Endothelial cell of umbilical vein (primary cell): ENCODE measurements at regions not wholly inside any gene's neighbourhood (a gene's known extent, or its start where the extent isn't known, plus 50 kb on each side); places are given as distances from the start of the nearest gene placed in this dataset.

Experiments
- BruUV-seq: library from RNA; stranded (reverse); fragments of 400-500 nt; replicated peaks from 2 replicates; lab custom pipeline; 2021; lab: Mats Ljungman, UMichigan
- CTCF ChIA-PET: fragments of 300-600, 350-600 bp; sonication (Branson Sonifier 250); formaldehyde crosslinking; loops from one replicate; lab custom pipeline; 2021; ENCODE audit warnings: antibody characterized with exemption, inconsistent platforms; lab: Charles Lee
- POLR2A ChIA-PET: fragments of 300-600, 350-600 bp; sonication (Branson Sonifier 250); formaldehyde crosslinking; loops from one replicate; lab custom pipeline; 2021; ENCODE audit warnings: antibody characterized with exemption, inconsistent platforms; lab: Charles Lee
- DNase-seq: peaks from one replicate; pipeline ENCODE4 v3.0.0-alpha.2; 2011; ENCODE audit warnings: low read depth, low spot score
- FAIRE-seq: peaks from 2 replicates; lab custom pipeline; 2011; peaks lifted over from hg19 to GRCh38; lab: Jason Lieb, UNC
- H2AFZ ChIP-seq: 2 replicates; pipeline ENCODE4 v1.6.0; 2012; ENCODE audit warnings: low read depth, low read length, control low read depth, inconsistent platforms
- H3K27ac ChIP-seq: 2 replicates; pipeline ENCODE4 v1.5.1; 2011; ENCODE audit warnings: low read depth, mild to moderate bottlenecking, control low read depth, low read length, moderate library complexity; ENCODE audit not compliant: insufficient read depth
- H3K27me3 ChIP-seq, 2 experiments: 2 replicates each; pipeline versions ENCODE4 v1.6.0 to v1.6.1; 2011; ENCODE audit warnings: low read length in 2 of 2, mixed read lengths in 1 of 2; ENCODE audit not compliant: control insufficient read depth in 2 of 2, insufficient read depth in 2 of 2
- H3K36me3 ChIP-seq, 2 experiments: 2 replicates in 1 of 2; 3 replicates in 1 of 2; pipeline ENCODE4 v1.5.1; 2011; ENCODE audit warnings: low read length in 2 of 2, mild to moderate bottlenecking in 1 of 2, moderate library complexity in 1 of 2; ENCODE audit not compliant: control insufficient read depth in 2 of 2, insufficient read depth in 2 of 2; ENCODE audit errors: extremely low read depth in 1 of 2
- H3K4me1 ChIP-seq: 3 replicates; pipeline ENCODE4 v1.5.1; 2011; ENCODE audit warnings: mild to moderate bottlenecking, low read length; ENCODE audit not compliant: control insufficient read depth, insufficient read depth; ENCODE audit errors: extremely low read depth
- H3K4me2 ChIP-seq: 2 replicates; pipeline ENCODE4 v1.6.1; 2011; ENCODE audit warnings: low read length, control low read depth, mixed read lengths; ENCODE audit not compliant: insufficient read depth
- H3K4me3 ChIP-seq, 3 experiments: fragments of 200-600 bp in 1 of 3; sonication (generic), shearing (Covaris generic) in 1 of 3; replicated peaks in 1 of 3; 2 replicates each; pipeline ENCODE4 v1.5.1; 2011 to 2016; ENCODE audit warnings: control low read depth in 3 of 3, low read length in 3 of 3, mild to moderate bottlenecking in 2 of 3, inconsistent platforms in 1 of 3, low read depth in 1 of 3, moderate library complexity in 1 of 3; ENCODE audit not compliant: insufficient read depth in 1 of 3
- H3K79me2 ChIP-seq: 2 replicates; pipeline ENCODE4 v1.6.0; 2012; ENCODE audit warnings: low read length, inconsistent platforms; ENCODE audit not compliant: control insufficient read depth, insufficient read depth
- H3K9ac ChIP-seq: replicated peaks from 2 replicates; pipeline ENCODE3; 2011; ENCODE audit warnings: low read length, control low read depth; ENCODE audit not compliant: insufficient read depth; ENCODE audit errors: extremely low read depth
- H3K9me1 ChIP-seq: replicated peaks from 3 replicates; pipeline ENCODE4 v1.6.0; 2011; ENCODE audit warnings: mild to moderate bottlenecking, low read length; ENCODE audit not compliant: control insufficient read depth, insufficient read depth; ENCODE audit errors: extremely low read depth
- H3K9me3 ChIP-seq: replicated peaks from 2 replicates; pipeline ENCODE4 v1.5.1; 2012; ENCODE audit warnings: low read length, inconsistent platforms; ENCODE audit not compliant: control insufficient read depth, insufficient read depth
- H4K20me1 ChIP-seq: replicated peaks from 2 replicates; pipeline ENCODE3; 2011; ENCODE audit warnings: mild to moderate bottlenecking, low read length; ENCODE audit not compliant: control insufficient read depth, insufficient read depth; ENCODE audit errors: extremely low read depth
- EZH2 ChIP-seq: IDR thresholded peaks from 2 replicates; pipeline ENCODE4 v1.6.1; 2012; ENCODE audit warnings: borderline replicate concordance, low read depth, mild to moderate bottlenecking, moderate library complexity, low read length, inconsistent platforms; ENCODE audit not compliant: severe bottlenecking
- FOS ChIP-seq: IDR thresholded peaks from 2 replicates; pipeline ENCODE4 v1.6.1; 2011; ENCODE audit warnings: mild to moderate bottlenecking, low read length, moderate library complexity, borderline replicate concordance; ENCODE audit not compliant: insufficient read depth
- GATA2 ChIP-seq: IDR thresholded peaks from 2 replicates; pipeline ENCODE4 v1.7.0; 2011; ENCODE audit warnings: low read depth, mild to moderate bottlenecking, moderate library complexity, mixed read lengths, low read length; ENCODE audit not compliant: insufficient read length, insufficient read depth
- JUN ChIP-seq: IDR thresholded peaks from 2 replicates; pipeline ENCODE4 v1.6.1; 2011; ENCODE audit warnings: borderline replicate concordance, low read depth; ENCODE audit not compliant: insufficient read length, insufficient read depth
- MYC ChIP-seq: IDR thresholded peaks from one replicate; pipeline ENCODE4 v1.6.1; 2011; ENCODE audit warnings: mild to moderate bottlenecking, low read depth, low read length
- POLR2A ChIP-seq: IDR thresholded peaks from 2 replicates; pipeline ENCODE4 v1.6.1; 2012; ENCODE audit warnings: low read depth, mild to moderate bottlenecking, control low read depth, low read length
- POLR2AphosphoS5 ChIP-seq: IDR thresholded peaks from 2 replicates; pipeline ENCODE4 v1.6.1; 2012; ENCODE audit warnings: low read depth, mild to moderate bottlenecking, control low read depth, low read length, moderate library complexity; ENCODE audit not compliant: insufficient read depth
- dilution Hi-C: fragments of 300-500 bp; cut with MboI; formaldehyde crosslinking; loops from one replicate; pipeline ENCODE4 v1.15.0; 2019; ENCODE audit warnings: low sequenced_read_pairs; ENCODE audit not compliant: extremely low pct_ligation_motif_present
- intact Hi-C: fragments of 100-400 bp; cut with micrococcal nuclease; formaldehyde crosslinking; loops from one replicate; pipeline ENCODE4 v1.10.0; 2022
- TF ChIP-seq, protein P1 (sequence below): IDR thresholded peaks from 2 replicates; pipeline ENCODE4 v1.6.1; 2011; ENCODE audit not compliant: insufficient read depth, insufficient read length
- TF ChIP-seq, protein P2 (sequence below), 2 donors: IDR thresholded peaks; 1 replicate in 1 of 2; 2 replicates in 1 of 2; pipeline ENCODE4 v1.5.1; 2011; ENCODE audit warnings: low read length in 2 of 2, mild to moderate bottlenecking in 2 of 2, moderate library complexity in 2 of 2, control low read depth in 1 of 2, inconsistent platforms in 1 of 2, low read depth in 1 of 2; ENCODE audit not compliant: insufficient read depth in 1 of 2; ENCODE audit errors: extremely low read depth in 1 of 2

DNA sequence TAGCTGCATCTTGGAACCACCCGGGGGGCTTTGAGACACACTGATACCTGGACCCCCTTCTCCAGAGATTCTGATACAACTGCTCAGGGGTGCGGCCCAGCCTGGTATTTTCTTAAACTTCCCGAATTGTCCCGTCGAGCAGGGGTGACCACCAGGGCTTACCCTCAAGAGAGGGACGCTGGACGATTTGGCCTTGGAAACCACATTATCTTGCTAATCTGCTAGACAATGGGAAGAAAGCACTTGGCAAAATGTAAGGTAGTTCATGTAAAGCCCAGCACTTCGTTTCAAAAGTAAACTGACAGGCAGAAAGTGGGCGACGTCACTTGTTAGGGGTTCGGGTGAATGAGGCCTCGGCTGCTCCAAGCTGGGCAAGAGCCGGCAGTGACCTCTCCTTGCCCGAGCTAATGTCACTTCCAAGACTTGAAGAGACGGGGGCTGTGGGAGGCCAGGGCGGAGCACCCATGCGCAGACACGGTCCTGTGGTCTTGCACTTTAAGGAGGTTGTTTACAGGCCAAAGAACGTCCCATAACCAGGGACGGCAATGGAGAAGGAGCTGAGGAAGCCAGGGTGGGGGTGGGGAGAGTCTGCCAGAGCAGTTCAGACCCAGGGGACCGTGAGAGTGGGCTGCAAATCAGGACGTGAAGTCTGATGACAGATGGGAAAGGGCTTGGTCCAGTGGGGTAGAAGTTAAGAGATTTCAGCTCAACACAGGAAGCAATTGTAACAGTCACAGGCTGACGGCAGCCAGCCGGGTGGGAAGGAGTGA, 152.7 kb upstream of the GSE1 start:
- POLR2A ChIA-PET = interaction anchor here (1.2 kb wide), 1 partner anchor 142 kb away, joined by 4 read pairs; no protein-coding TSS in a partner anchor
- CTCF ChIA-PET = interaction anchor here (0.6 to 1.5 kb wide), 7 partner anchors 8 to 345 kb away, joined by 3 to 4 read pairs (median 3); no protein-coding TSS in a partner anchor

More for the DNA sequence above, 152.7 kb upstream of the GSE1 start:
- FAIRE-seq = no peak
- intact Hi-C loops (no loop called here), dilution Hi-C loops (no loop called here)
- no peak overlapping the region for H3K4me3 ChIP-seq
- H3K4me1 ChIP-seq = no peaks in the 10 kb centered on the region
- H3K27me3 ChIP-seq = peaks cover 20 to 24% of the 10 kb centered on the region in 2 experiments
- DNase-seq = no peak
- no peaks in the 10 kb centered on the region for H3K9me3 ChIP-seq
- H3K9me1 ChIP-seq = no peaks in the 10 kb centered on the region
- H2AFZ ChIP-seq = no peak overlapping the region
- no peaks in the 10 kb centered on the region for H3K36me3 ChIP-seq
- no peak overlapping the region for H3K4me2 ChIP-seq
- no peak overlapping the region for H3K9ac ChIP-seq
- no peak overlapping the region for H3K27ac ChIP-seq
- BruUV-seq = no TSS peak
- H3K79me2 ChIP-seq = no peaks in the 10 kb centered on the region
- no peaks in the 10 kb centered on the region for H4K20me1 ChIP-seq
- TF ChIP-seq, protein P1, sequence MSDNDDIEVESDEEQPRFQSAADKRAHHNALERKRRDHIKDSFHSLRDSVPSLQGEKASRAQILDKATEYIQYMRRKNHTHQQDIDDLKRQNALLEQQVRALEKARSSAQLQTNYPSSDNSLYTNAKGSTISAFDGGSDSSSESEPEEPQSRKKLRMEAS = no peak
- TF ChIP-seq, protein P2, sequence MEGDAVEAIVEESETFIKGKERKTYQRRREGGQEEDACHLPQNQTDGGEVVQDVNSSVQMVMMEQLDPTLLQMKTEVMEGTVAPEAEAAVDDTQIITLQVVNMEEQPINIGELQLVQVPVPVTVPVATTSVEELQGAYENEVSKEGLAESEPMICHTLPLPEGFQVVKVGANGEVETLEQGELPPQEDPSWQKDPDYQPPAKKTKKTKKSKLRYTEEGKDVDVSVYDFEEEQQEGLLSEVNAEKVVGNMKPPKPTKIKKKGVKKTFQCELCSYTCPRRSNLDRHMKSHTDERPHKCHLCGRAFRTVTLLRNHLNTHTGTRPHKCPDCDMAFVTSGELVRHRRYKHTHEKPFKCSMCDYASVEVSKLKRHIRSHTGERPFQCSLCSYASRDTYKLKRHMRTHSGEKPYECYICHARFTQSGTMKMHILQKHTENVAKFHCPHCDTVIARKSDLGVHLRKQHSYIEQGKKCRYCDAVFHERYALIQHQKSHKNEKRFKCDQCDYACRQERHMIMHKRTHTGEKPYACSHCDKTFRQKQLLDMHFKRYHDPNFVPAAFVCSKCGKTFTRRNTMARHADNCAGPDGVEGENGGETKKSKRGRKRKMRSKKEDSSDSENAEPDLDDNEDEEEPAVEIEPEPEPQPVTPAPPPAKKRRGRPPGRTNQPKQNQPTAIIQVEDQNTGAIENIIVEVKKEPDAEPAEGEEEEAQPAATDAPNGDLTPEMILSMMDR (IDR thresholded peaks at IDR 0.05; ENCODE audit: extremely low read depth in 1 of 2, insufficient read depth in 1 of 2, low read depth in 1 of 2, low read length in 2 of 2) = no peak
- TF ChIP-seq POLR2A = no peak
- no peak for TF ChIP-seq EZH2
- TF ChIP-seq FOS = no peak
- TF ChIP-seq MYC = no peak
- no peak for TF ChIP-seq JUN
- TF ChIP-seq POLR2AphosphoS5 = no peak
- no peak for TF ChIP-seq GATA2
